OCI-LY1 (cell line): ENCODE measurements at regions not wholly inside any gene's neighbourhood (a gene's known extent, or its start where the extent isn't known, plus 50 kb on each side); places are given as distances from the start of the nearest gene placed in this dataset.

Experiments
- H2AFZ ChIP-seq: fragments of 200-600 bp; sonication (generic), shearing (Covaris generic); 2 replicates; pipeline ENCODE4 v1.6.0; 2014; ENCODE audit warnings: antibody characterized with exemption, mild to moderate bottlenecking, low read length
- H3F3A ChIP-seq: fragments of 200-600 bp; sonication (generic), shearing (Covaris generic); 2 replicates; pipeline ENCODE4 v1.6.0; 2014; ENCODE audit warnings: mild to moderate bottlenecking, antibody characterized with exemption, low read length, moderate library complexity; ENCODE audit not compliant: insufficient read depth
- H3K27ac ChIP-seq: fragments of 200-600 bp; sonication (generic); 2 replicates; pipeline ENCODE4 v1.5.1; 2014; ENCODE audit warnings: low read length, mixed run types, mild to moderate bottlenecking, low read depth; ENCODE audit not compliant: poor library complexity, severe bottlenecking
- H3K27me3 ChIP-seq: fragments of 200-600 bp; sonication (generic); 2 replicates; pipeline ENCODE4 v1.6.0; 2014; ENCODE audit warnings: antibody characterized with exemption, mild to moderate bottlenecking, low read length, moderate library complexity; ENCODE audit not compliant: insufficient read depth
- H3K36me3 ChIP-seq: fragments of 200-600 bp; sonication (generic); 2 replicates; pipeline ENCODE4 v1.6.1; 2014; ENCODE audit warnings: mild to moderate bottlenecking, antibody characterized with exemption, low read length, moderate library complexity, mixed read lengths; ENCODE audit not compliant: insufficient read depth
- H3K4me1 ChIP-seq: fragments of 200-600 bp; sonication (generic); 2 replicates; pipeline ENCODE4 v1.5.1; 2014; ENCODE audit warnings: mild to moderate bottlenecking, low read length, moderate library complexity; ENCODE audit not compliant: insufficient read depth, severe bottlenecking
- H3K4me2 ChIP-seq: fragments of 200-600 bp; sonication (generic), shearing (Covaris generic); 2 replicates; pipeline ENCODE4 v1.6.1; 2014; ENCODE audit warnings: low read length
- H3K4me3 ChIP-seq: fragments of 200-600 bp; sonication (generic); 2 replicates; pipeline ENCODE4 v1.5.1; 2014; ENCODE audit warnings: low read length, low read depth, mild to moderate bottlenecking, mixed read lengths; ENCODE audit not compliant: poor library complexity, severe bottlenecking
- H3K79me2 ChIP-seq: fragments of 200-600 bp; shearing (Covaris generic); 2 replicates; pipeline ENCODE4 v1.6.1; 2016; ENCODE audit warnings: mixed run types, low read length, mixed read lengths; ENCODE audit not compliant: insufficient read depth
- H3K9ac ChIP-seq: fragments of 200-600 bp; sonication (generic), shearing (Covaris generic); 2 replicates; pipeline ENCODE4 v1.6.1; 2014; ENCODE audit warnings: mild to moderate bottlenecking, low read length, mixed read lengths
- H3K9me2 ChIP-seq: fragments of 200-600 bp; sonication (generic), shearing (Covaris generic); 2 replicates; pipeline ENCODE4 v1.6.1; 2014; ENCODE audit warnings: low read depth, mild to moderate bottlenecking, low read length, mixed read lengths
- H3K9me3 ChIP-seq: fragments of 200-600 bp; shearing (Covaris generic); 2 replicates; pipeline ENCODE4 v1.6.1; 2014; ENCODE audit warnings: low read length, mixed read lengths
- H4K20me1 ChIP-seq: fragments of 200-600 bp; sonication (generic), shearing (Covaris generic); 2 replicates; pipeline ENCODE4 v1.6.0; 2016; ENCODE audit warnings: mild to moderate bottlenecking, low read length; ENCODE audit not compliant: insufficient read depth
- CTCF ChIP-seq: fragments of 200-600 bp; sonication (generic), shearing (Covaris generic); IDR thresholded peaks from 2 replicates; pipeline ENCODE4 v1.5.1; 2017; ENCODE audit warnings: mild to moderate bottlenecking, antibody characterized with exemption, low read length, moderate library complexity, mixed read lengths
- EZH2 ChIP-seq: fragments of 200-600 bp; sonication (generic), shearing (Covaris generic); IDR thresholded peaks from 2 replicates; pipeline ENCODE4 v1.8.0; 2017; ENCODE audit warnings: borderline replicate concordance, mixed run types, mild to moderate bottlenecking, antibody characterized with exemption, low read length, moderate library complexity, mixed read lengths

GRCh38 chr4:148634476-148634875 lies 192.3 kb upstream of the NR3C2 start:
- Histone ChIP-seq H3K79me2 (no peaks in the 10 kb centered on the region), H3K4me1 (no peaks in the 10 kb centered on the region), H4K20me1 (no peaks in the 10 kb centered on the region), H2AFZ (no peak overlapping the region), H3K27me3 (no peaks in the 10 kb centered on the region), H3K9ac (no peak overlapping the region), H3K9me2 (no peaks in the 10 kb centered on the region), H3K4me3 (no peak overlapping the region), H3K27ac (no peak overlapping the region), H3K4me2 (no peak overlapping the region), H3K9me3 (no peaks in the 10 kb centered on the region), H3F3A (no peaks in the 10 kb centered on the region), H3K36me3 (no peaks in the 10 kb centered on the region)
- TF ChIP-seq CTCF: no peak
- no peak for TF ChIP-seq EZH2

GRCh38 chr4:148633720-148634119 lies 191.5 kb upstream of the NR3C2 start:
- Histone ChIP-seq H3K9me3 (no peaks in the 10 kb centered on the region), H3K9me2 (no peaks in the 10 kb centered on the region), H3F3A (no peaks in the 10 kb centered on the region), H3K36me3 (no peaks in the 10 kb centered on the region), H3K27me3 (no peaks in the 10 kb centered on the region), H3K27ac (no peak overlapping the region), H4K20me1 (no peaks in the 10 kb centered on the region), H3K79me2 (no peaks in the 10 kb centered on the region), H3K4me1 (no peaks in the 10 kb centered on the region), H3K4me2 (no peak overlapping the region), H3K4me3 (no peak overlapping the region), H3K9ac (no peak overlapping the region), H2AFZ (no peak overlapping the region)
- no peak for TF ChIP-seq EZH2
- TF ChIP-seq CTCF: no peak

GRCh38 chr4:148632476-148632875 lies 190.3 kb upstream of the NR3C2 start:
- no peaks in the 10 kb centered on the region for H3K4me1 ChIP-seq
- H4K20me1 ChIP-seq: no peaks in the 10 kb centered on the region
- H3K27me3 ChIP-seq: no peaks in the 10 kb centered on the region
- H3K9me2 ChIP-seq: no peaks in the 10 kb centered on the region
- H3K4me3 ChIP-seq: no peak overlapping the region
- no peak overlapping the region for H3K9ac ChIP-seq
- TF ChIP-seq EZH2: no peak
- no peak for TF ChIP-seq CTCF
- no peak overlapping the region for H2AFZ ChIP-seq
- H3K36me3 ChIP-seq: no peaks in the 10 kb centered on the region
- no peaks in the 10 kb centered on the region for H3K79me2 ChIP-seq
- no peak overlapping the region for H3K27ac ChIP-seq
- H3K9me3 ChIP-seq: no peaks in the 10 kb centered on the region
- no peak overlapping the region for H3K4me2 ChIP-seq
- H3F3A ChIP-seq: no peaks in the 10 kb centered on the region
